IPS-20b (cell line): ENCODE measurements at regions not wholly inside any gene's neighbourhood (a gene's known extent, or its start where the extent isn't known, plus 50 kb on each side); places are given as distances from the start of the nearest gene placed in this dataset.

Experiments
- H3K27ac ChIP-seq: one replicate; pipeline ENCODE4 v1.5.1; 2013; ENCODE audit warnings: low read length
- H3K27me3 ChIP-seq: 2 replicates; pipeline ENCODE4 v1.6.1; 2013; ENCODE audit warnings: mild to moderate bottlenecking, low read length, inconsistent platforms; ENCODE audit not compliant: insufficient read depth
- H3K36me3 ChIP-seq: 2 replicates; pipeline ENCODE4 v1.6.1; 2013; ENCODE audit warnings: low read depth, mild to moderate bottlenecking, inconsistent platforms, low read length, moderate library complexity; ENCODE audit not compliant: insufficient read depth
- H3K4me1 ChIP-seq: 2 replicates; pipeline ENCODE4 v1.6.1; 2013; ENCODE audit warnings: mild to moderate bottlenecking, control low read depth, inconsistent platforms, low read length, moderate library complexity; ENCODE audit not compliant: insufficient read depth
- H3K4me3 ChIP-seq: 2 replicates; pipeline ENCODE4 v1.5.1; 2013; ENCODE audit warnings: mild to moderate bottlenecking, low read length, inconsistent platforms
- H3K9ac ChIP-seq: 2 replicates; pipeline ENCODE4 v1.6.1; 2013; ENCODE audit warnings: low read depth, mild to moderate bottlenecking, inconsistent platforms, low read length, moderate library complexity
- H3K9me3 ChIP-seq: 2 replicates; pipeline ENCODE4 v1.6.1; 2013; ENCODE audit warnings: mild to moderate bottlenecking, low read depth, low read length, inconsistent platforms; ENCODE audit not compliant: insufficient read depth

DNA sequence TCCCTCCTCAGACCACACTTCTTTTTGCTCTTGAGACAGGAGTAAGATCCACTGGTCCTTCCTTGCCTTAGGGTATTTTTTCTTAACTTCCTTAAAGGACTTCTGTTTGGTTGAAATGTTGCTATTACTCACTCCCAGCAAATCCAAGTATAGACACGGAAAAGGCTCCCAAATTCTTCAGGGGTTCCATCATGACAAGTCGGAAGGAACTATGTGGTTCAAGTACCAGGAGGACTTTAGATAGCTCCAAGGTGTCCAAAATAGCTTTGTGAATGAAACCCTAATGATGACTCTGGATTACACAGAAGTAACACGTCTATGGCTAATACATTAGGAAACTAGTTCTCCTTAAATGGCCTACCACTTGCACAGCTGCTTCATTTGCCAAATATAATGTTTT, 238.7 kb downstream of the KCTD12 start:
- H3K36me3 ChIP-seq = no peaks in the 10 kb centered on the region
- no peak overlapping the region for H3K9ac ChIP-seq
- H3K9me3 ChIP-seq = no peaks in the 10 kb centered on the region
- H3K4me1 ChIP-seq = no peaks in the 10 kb centered on the region
- no peak overlapping the region for H3K4me3 ChIP-seq
- H3K27ac ChIP-seq = no peak overlapping the region
- H3K27me3 ChIP-seq = no peaks in the 10 kb centered on the region

DNA sequence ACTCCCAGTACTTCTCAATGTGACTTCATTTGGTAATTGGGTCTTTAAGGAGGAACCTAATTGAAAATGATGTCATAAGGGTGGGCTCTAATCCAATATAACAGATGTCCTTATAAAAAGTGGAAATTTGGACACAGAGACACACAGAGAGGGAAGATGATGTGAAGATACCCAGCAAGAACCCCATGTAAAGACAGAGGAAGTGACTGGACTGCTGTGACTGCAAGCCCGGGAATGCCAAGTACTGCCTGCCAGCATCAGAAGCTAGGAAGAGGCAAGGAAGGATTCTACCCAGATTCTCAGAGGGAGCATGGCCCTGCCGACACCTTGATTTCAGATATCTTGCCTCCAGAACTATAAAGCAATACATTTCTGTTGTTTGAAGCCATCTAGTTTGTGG, 239.3 kb downstream of the KCTD12 start:
- Histone ChIP-seq H3K36me3 (no peaks in the 10 kb centered on the region), H3K9me3 (no peaks in the 10 kb centered on the region), H3K27ac (no peak overlapping the region), H3K4me3 (no peak overlapping the region), H3K4me1 (no peaks in the 10 kb centered on the region), H3K9ac (no peak overlapping the region), H3K27me3 (no peaks in the 10 kb centered on the region)

DNA sequence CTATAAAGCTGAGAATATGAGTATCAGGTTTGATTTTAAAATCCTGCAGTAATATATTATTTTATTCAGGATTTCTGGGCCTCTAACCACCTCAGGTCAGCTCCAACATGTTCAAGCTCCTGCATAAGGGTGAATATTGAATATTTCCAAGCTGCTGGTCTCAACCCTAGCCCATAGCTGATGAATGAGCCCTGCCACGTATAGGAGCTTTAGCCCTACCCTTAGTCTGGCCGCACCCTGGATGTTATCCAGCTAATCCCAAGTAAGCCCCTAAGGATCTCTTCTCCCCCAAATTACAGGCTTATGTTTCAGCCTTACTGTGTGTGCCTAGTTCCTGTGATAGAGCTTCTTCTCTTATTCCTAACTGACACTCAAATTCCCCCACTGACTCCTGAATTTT, 240.6 kb downstream of the KCTD12 start:
- no peaks in the 10 kb centered on the region for H3K27me3 ChIP-seq
- no peaks in the 10 kb centered on the region for H3K4me1 ChIP-seq
- H3K4me3 ChIP-seq = no peak overlapping the region
- H3K36me3 ChIP-seq = no peaks in the 10 kb centered on the region
- H3K9ac ChIP-seq = no peak overlapping the region
- no peaks in the 10 kb centered on the region for H3K9me3 ChIP-seq
- no peak overlapping the region for H3K27ac ChIP-seq

DNA sequence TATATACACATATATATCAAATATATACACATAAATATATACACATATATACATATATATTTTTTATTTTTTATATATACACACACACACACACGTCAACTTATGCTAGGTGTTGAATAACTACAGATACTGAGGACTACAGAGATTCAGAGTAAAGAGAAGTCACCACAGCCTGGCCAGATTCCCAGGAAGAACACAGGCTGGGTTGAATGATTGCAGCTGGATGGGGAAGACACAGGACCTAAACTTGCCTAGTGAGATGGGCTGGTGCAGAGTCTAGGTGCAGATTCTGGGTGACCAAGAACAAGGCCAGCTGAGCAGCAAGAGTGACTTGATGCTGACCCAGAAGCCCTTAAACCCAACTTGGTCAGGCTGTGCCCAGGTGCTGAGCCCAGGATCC, 241.3 kb downstream of the KCTD12 start:
- no peaks in the 10 kb centered on the region for H3K9me3 ChIP-seq
- no peak overlapping the region for H3K4me3 ChIP-seq
- no peaks in the 10 kb centered on the region for H3K4me1 ChIP-seq
- no peak overlapping the region for H3K27ac ChIP-seq
- H3K27me3 ChIP-seq = no peaks in the 10 kb centered on the region
- H3K9ac ChIP-seq = no peak overlapping the region
- no peaks in the 10 kb centered on the region for H3K36me3 ChIP-seq

DNA sequence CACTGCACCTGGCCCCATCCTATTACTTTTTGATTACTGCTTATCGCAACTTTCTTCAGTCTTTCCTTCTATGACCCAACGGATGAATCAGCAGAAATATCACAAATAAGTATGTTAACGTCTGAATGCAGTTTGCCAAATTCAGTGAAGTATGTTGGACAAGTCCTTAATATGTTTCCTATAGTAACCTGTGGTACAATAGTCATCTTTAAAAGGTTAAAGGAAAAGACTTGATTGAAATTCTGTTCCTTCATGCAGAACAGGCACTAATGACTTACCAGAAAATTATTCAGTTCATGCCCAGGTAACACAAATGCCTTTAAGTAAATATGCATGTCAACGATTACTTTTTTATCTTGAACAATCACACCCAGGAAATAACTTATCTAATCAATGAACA, 242.6 kb downstream of the KCTD12 start:
- Histone ChIP-seq H3K27ac (no peak overlapping the region), H3K27me3 (no peaks in the 10 kb centered on the region), H3K4me1 (no peaks in the 10 kb centered on the region), H3K9ac (no peak overlapping the region), H3K9me3 (no peaks in the 10 kb centered on the region), H3K4me3 (no peak overlapping the region), H3K36me3 (no peaks in the 10 kb centered on the region)

DNA sequence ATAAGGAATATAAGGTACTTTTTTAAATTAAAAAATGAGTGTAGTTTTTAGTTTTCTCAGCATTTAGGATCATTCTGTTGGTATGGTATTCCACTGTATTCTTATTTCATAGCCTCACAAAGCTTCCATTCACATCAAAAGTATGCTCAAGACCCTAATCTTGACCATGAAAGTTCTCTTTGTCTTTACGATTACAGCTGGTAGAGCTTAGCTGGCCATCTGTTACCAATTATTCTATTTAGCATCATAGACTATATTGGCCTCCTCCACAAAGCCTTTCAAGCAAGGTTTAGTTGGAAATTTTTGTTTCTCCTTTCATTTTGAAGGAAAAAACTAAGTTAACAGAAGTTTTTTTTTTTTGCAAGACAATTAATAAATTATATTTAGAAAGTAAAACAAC, 245.1 kb downstream of the KCTD12 start:
- Histone ChIP-seq H3K27me3 (no peaks in the 10 kb centered on the region), H3K9ac (no peak overlapping the region), H3K36me3 (no peaks in the 10 kb centered on the region), H3K4me3 (no peak overlapping the region), H3K9me3 (no peaks in the 10 kb centered on the region), H3K4me1 (no peaks in the 10 kb centered on the region), H3K27ac (no peak overlapping the region)

DNA sequence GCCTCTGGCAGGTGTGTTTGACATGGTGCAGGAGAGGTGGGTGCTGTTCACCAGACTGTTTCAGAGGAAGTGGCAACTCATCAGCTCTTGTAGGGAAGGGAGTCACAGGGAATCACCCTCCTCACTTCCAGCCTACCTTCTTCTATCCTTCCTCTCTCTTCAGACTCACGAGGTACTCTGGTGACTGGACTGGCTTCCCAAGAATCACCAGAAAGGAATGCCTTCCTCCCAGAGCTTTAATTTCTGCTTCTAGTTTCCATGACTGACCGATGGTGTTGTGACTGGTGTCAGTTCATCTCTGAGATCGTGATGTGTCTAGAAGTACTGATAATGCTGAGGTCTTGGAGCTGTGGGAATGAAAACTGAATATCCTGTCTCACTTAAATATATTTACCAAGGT, 247.3 kb downstream of the KCTD12 start:
- no peaks in the 10 kb centered on the region for H3K27me3 ChIP-seq
- H3K4me1 ChIP-seq = no peaks in the 10 kb centered on the region
- no peaks in the 10 kb centered on the region for H3K9me3 ChIP-seq
- H3K4me3 ChIP-seq = no peak overlapping the region
- H3K36me3 ChIP-seq = no peaks in the 10 kb centered on the region
- H3K9ac ChIP-seq = no peak overlapping the region
- H3K27ac ChIP-seq = no peak overlapping the region

DNA sequence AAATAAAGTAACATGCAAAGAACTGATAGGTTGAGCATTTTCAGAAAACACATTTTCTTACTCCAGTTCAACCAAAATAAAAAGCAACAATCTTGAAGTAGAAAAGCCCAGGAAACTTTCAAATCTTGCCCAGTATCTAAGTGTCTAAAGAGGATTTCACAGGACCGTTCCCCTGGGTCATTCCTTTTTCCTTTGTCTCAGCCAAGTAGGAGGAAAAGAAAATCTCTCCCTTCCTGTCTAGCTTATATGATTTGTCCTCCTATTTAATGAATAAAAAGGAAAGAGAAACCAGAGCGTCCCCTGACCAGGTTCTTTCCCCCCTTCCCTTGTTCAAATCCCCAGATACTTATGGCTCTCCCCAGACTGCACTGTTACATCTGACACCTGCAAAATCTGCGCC, 248.0 kb downstream of the KCTD12 start:
- no peak overlapping the region for H3K9ac ChIP-seq
- H3K4me3 ChIP-seq = no peak overlapping the region
- H3K36me3 ChIP-seq = no peaks in the 10 kb centered on the region

DNA sequence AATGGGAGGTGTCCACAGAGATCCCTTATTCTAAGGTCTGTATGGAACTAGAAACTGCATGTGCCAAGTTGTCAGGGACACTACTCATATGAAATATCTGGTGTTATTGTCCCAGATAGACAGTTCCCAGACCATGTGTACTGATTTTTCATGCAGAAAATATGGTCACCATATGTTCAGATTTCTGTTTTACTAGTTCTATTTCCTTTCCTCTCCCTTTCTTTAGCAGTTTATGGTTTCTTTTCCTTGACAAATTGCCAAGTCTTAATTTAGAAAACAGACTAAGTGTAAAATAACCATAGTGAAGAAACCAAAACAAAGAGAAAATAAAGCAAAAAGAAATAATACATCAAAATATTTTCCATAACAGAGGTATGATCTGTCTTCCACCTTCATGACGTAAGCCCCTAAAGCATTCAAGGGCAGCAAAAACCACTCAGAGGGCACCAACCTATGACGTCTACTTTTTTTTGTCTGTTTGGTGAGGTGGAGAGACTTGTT, 248.5 kb downstream of the KCTD12 start:
- no peaks in the 10 kb centered on the region for H3K4me1 ChIP-seq
- H3K4me3 ChIP-seq = no peak overlapping the region
- H3K36me3 ChIP-seq = no peaks in the 10 kb centered on the region
- H3K9me3 ChIP-seq = no peaks in the 10 kb centered on the region
- no peak overlapping the region for H3K9ac ChIP-seq
- no peaks in the 10 kb centered on the region for H3K27me3 ChIP-seq
- H3K27ac ChIP-seq = no peak overlapping the region

More for the DNA sequence above, 248.0 kb downstream of the KCTD12 start:
- H3K4me1 ChIP-seq = no peaks in the 10 kb centered on the region
- H3K27ac ChIP-seq = no peak overlapping the region
- no peaks in the 10 kb centered on the region for H3K9me3 ChIP-seq
- H3K27me3 ChIP-seq = no peaks in the 10 kb centered on the region

DNA sequence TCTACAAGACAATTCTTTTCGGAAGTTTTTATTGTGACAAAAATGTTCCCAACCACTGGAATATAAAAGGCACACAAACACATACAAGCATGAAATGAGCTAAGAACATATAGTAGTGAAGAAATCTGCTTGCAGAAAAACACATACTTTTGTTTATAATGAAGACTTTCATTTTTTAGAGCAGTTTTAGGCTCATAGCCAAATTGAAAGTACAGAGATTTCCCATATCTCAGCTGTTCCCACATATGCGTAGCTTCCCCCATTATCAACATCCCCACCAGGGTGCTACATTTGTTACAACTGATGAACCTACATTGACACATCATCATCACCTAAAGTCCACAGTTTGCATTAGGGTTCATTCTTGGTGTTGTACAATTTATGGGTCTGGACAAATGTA, 249.4 kb downstream of the KCTD12 start:
- H3K9me3 ChIP-seq = no peaks in the 10 kb centered on the region
- H3K4me3 ChIP-seq = no peak overlapping the region
- no peaks in the 10 kb centered on the region for H3K36me3 ChIP-seq
- no peaks in the 10 kb centered on the region for H3K4me1 ChIP-seq
- no peak overlapping the region for H3K9ac ChIP-seq
- no peaks in the 10 kb centered on the region for H3K27me3 ChIP-seq
- H3K27ac ChIP-seq = no peak overlapping the region

DNA sequence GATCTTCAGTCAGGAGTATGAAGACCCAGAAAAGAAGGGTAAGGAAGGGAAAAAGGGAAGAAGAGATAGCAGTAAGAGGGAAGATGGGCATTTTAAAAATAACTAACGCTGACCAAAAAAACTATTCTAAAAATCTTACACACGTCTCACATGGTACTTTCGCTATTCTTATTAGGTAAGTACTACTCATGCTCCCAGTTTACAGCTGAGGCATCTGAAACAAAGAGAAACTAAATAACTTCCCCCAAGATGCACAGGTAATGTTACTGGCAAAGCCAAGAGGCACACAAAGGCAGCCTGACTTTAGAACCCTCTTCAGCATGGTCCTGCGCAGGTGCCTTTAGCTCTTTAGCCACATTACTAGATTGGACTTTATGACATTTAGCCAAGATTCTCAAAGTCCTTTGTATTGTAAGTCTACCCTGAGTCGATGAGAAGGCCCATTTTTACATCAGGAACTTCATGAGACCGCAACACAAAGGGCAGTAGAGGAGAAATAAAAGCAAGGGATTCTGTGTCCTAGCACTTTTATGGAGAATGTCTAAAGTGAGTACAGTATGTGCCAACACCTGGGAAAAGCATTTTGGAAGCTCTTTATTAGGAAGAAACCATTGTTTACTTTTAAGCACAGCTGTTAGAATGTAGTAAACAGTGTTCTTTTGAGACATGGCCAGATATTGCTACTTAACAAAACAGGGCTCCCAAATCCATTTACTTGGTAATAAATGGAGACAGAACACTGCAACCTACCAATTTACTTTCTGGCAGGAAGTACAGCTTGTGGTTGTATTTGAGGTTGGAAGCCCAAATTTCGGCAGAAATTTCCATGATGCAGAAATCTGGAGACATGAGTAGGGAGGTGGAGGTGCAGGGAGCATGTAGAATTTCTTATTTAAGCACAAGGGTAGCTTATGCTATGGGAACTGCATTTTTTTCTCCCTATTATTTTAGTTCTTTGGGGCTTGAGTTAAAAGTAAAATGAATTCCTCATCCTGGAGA, 250.7 kb downstream of the KCTD12 start:
- no peaks in the 10 kb centered on the region for H3K27me3 ChIP-seq
- no peak overlapping the region for H3K27ac ChIP-seq
- no peak overlapping the region for H3K9ac ChIP-seq
- no peak overlapping the region for H3K4me3 ChIP-seq
- no peaks in the 10 kb centered on the region for H3K36me3 ChIP-seq
- no peaks in the 10 kb centered on the region for H3K9me3 ChIP-seq
- no peaks in the 10 kb centered on the region for H3K4me1 ChIP-seq

DNA sequence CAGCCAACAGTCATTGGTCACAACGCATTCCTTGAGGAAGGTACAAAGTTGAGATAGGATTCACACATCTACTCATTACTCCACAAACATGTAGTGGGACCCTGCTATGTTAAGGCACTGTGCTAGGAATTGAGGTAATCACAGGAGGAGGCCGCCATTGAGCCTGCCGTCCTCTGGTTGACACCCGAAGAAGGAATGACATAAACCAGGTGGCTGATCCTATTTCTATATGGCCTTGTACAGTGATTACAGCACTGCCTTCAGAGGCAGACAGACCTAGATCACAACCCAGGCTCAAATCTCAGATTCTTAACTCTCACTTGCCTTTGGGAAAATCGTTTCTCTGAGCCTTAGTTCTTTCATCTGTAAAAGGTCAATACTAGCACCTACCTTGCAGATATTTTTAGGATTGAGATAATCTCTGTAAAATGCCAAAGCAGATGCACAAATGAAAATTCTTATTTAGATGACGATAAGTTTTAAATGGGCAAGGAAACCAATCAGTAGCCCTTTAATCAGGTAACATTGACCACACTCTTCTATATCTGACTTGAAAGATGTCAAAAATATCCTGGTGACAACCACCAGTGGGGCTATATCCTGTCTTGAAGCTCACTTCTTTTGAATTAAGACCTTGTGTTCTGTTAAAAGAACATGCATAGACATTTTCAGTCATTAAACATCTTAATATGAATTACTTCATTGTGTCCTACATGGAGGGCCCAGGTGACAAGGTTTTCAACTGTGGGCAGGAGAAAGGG, 251.6 kb downstream of the KCTD12 start:
- Histone ChIP-seq H3K27ac (no peak overlapping the region), H3K27me3 (no peaks in the 10 kb centered on the region), H3K36me3 (no peaks in the 10 kb centered on the region), H3K9ac (no peak overlapping the region), H3K4me3 (no peak overlapping the region), H3K4me1 (no peaks in the 10 kb centered on the region), H3K9me3 (no peaks in the 10 kb centered on the region)
